Midbrain (tissue), 1 donor: ENCODE measurements at regions not wholly inside any gene's neighbourhood (a gene's known extent, or its start where the extent isn't known, plus 50 kb on each side); places are given as distances from the start of the nearest gene placed in this dataset.

Experiments
- DNase-seq: peaks from one replicate; lab custom pipeline; 2025; lab: John Stamatoyannopoulos, UW

DNA sequence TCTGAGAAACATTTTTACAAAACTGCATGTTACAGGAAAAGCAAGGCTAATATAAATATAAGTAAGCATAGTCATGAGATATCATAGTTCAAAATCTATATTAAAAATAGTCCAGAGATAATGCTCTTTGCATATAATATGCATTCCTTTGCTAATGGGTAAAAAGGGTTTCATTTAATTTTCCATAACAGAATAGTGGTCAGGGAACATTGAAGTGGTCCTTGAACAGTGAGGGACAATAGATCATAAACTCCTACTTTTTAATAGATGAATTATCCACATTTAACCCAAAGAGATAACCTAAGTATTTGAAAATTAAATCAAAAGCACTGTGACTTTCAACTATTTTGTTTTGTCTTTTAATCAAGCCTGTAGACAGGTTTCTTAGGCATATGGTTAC is 243.1 kb upstream of the ADGRB3 start:
- DNase-seq, result no peak

- DNase-seq, result no peak
Observed at GRCh38 chr6:68372991-68373390, 262.1 kb upstream of the ADGRB3 start.

DNA sequence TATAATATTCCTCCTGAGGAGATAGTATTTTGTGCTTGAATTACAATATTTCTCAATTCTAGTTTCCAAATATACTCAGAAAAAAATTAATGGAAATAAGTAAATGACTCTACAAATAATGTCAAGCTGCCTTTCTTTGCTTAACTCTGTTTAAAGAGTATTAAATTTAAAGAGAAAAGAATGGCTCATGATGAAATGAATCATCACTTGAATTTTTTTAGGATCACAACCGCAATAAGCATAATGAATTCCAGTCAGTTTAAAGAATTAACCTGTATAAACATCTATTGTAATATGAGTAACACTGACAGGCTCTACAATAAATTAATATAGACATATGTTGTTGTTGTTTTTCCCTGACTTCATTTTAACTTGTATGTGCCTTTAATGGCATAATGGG is 266.2 kb upstream of the ADGRB3 start:
- DNase-seq, result no peak

GRCh38 chr6:68364271-68364805 is 270.7 kb upstream of the ADGRB3 start:
- DNase-seq, result no peak

DNA sequence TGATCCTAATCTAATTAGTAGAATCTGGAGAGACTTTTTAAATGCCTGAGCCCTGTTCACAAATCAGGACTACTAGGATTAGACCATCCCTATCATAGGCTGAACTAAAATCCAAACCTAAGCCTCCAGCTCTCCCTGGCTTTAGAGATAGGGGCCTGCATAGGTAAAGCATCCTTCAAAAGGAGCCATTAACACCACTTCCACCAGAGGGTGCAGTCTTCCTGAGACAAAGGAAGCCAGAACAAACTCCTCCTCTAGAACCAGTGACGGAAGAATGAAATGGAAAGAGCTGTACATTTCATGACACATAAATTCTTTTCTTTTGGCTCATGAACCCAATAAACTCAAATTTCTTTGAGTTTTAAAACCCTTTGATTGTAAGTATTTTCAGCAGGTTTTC is 291.2 kb upstream of the ADGRB3 start:
- DNase-seq, result peak; percentile 10

GRCh38 chr6:68342286-68342685 is 292.8 kb upstream of the ADGRB3 start:
- DNase-seq, result no peak

- no peak for DNase-seq
Observed at GRCh38 chr6:68339488-68340131, 295.5 kb upstream of the ADGRB3 start.

DNA sequence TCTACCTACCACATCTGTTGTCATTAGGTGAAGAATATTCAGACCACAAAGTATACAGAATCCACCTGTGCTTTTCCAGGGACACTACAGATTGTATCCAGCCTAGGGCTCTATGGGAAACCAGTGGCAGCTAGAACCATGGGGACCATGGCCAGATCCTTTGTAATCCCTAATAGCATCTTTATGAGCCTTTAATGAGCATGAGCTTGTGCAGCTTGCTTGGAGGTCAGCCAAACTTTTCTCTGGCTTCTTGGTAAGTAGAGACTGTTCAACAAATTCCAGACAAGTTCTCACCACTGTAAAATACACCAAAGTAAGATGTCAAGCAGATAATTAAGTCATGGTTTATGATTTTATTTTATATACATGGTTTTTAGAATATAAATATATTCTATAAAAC is 301.6 kb upstream of the ADGRB3 start:
- DNase-seq, result no peak

DNA sequence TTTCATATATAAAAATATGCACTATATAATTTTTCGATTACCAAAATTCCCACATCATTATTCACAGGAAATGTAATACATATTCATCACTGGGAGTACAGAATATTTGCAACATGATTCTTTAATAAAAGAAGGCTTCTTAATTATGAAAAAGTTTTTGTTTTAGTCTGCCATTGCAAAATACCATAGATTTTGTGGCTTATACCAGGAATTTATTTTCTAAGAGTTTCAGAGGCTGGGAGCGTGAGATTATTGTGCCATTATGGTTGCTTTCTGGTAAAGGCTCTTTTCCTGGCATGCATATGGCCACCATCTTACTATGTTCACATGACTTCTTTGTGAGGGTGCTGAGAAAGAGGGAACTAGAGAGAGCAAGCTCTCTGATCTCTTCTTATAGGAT is 306.9 kb upstream of the ADGRB3 start:
- no peak for DNase-seq

- DNase-seq, result no peak
Observed at GRCh38 chr6:68326762-68327161, 308.3 kb upstream of the ADGRB3 start.

DNA sequence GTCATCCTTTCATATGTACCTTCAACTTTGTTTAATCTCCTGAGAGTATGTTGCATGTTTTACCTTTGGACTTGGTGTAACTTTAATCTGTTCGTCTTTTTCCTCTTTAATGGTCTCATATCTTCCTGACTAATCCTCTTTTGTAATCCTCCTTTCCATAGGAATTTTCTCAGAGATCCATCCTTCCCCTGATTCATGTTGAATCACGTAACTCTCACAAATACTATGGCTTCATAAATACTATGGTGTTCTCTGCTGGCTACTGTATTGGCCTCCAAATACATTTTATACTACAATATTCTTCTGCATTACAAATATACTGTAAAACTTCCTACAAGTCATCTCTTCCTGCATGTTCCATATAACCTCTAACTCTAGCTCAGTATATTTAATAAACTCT is 317.7 kb upstream of the ADGRB3 start:
- DNase-seq, result no peak

- DNase-seq, result no peak
Observed at GRCh38 chr6:68313911-68314310, 321.2 kb upstream of the ADGRB3 start.

DNA sequence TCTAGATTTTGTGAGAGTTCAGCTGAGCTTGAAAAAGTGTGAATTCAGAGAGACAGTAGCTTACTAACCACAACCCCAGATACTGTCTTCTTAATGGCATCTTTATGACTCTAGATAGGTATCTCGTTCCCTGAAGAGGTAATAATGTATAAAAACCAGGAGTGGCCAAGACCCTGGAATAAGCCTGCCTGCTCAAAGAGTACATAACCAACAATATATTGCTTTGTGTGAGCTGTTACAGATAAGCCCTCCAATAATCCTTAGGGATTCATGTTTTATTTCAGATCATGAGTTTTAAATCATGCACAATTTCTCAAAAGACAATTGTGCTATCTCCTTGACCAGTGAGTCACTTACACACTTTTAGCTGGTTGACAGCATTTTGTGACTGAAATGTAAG is 327.8 kb upstream of the ADGRB3 start:
- no peak for DNase-seq

DNA sequence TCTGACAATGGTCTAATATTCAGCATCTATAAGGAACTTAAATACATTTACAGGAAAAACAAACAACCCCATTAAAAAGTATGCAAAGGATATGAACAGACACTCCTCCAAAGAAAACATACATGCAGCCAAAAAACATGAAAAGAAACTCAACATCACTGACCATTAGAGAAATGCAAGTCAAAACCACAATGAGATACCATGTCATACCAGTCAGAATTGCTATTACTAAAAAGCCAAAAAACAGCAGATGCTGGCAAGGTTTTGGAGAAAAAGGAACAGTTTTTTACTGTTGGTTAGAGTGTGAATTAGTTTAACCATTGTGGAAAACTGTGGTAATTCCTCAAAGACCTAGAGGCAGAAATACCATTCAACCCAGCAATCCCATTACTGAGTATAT is 339.0 kb upstream of the ADGRB3 start:
- no peak for DNase-seq

- no peak for DNase-seq
Observed at GRCh38 chr6:68282646-68283045, 352.4 kb upstream of the ADGRB3 start.

- no peak for DNase-seq
Observed at GRCh38 chr6:68279793-68280557, 355.1 kb upstream of the ADGRB3 start.

- no peak for DNase-seq
Observed at GRCh38 chr6:68273297-68273696, 361.8 kb upstream of the ADGRB3 start.

DNA sequence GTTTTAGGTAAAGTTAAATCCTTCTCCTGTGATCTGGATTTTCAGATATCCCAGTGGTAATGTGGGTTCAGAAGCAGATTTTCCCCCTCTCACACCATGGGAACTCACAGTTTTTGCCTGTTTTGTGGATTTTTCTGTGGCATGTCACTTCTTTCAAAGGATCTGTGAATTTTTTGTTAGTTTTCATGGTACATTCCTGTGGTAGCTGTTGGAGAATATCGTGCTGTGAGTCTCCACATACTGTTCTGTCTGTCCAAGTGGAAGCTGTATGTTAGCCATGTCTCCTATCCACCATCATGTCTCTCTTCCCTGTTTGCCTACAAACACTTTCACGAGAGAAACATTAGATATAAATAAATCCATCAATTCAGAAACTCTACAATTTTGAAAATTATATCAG is 378.7 kb upstream of the ADGRB3 start:
- DNase-seq, result no peak

GRCh38 chr6:68252632-68253031 is 382.4 kb upstream of the ADGRB3 start:
- no peak for DNase-seq

- no peak for DNase-seq
Observed at GRCh38 chr6:68247782-68248181, 387.3 kb upstream of the ADGRB3 start.

- DNase-seq, result no peak
Observed at GRCh38 chr6:68240726-68241125, 394.4 kb upstream of the ADGRB3 start.

DNA sequence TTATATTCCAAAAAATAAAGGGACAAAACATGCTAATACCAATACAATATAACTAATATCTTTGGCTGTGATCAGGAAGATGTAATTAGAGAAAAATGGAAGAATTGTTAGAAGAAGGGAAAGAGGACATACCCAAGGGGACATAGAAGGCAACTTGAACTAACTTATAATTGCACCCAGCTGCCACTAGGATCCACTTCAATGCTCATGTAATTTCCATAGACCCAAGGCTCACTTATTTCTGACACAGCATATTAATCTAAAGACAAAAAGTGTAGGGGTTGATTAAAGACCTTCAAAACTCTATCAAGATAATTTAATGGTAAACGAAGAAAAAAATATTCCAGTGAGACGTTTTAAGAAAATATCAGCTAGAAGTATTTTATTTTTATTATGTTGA is 396.0 kb upstream of the ADGRB3 start:
- DNase-seq, result no peak

DNA sequence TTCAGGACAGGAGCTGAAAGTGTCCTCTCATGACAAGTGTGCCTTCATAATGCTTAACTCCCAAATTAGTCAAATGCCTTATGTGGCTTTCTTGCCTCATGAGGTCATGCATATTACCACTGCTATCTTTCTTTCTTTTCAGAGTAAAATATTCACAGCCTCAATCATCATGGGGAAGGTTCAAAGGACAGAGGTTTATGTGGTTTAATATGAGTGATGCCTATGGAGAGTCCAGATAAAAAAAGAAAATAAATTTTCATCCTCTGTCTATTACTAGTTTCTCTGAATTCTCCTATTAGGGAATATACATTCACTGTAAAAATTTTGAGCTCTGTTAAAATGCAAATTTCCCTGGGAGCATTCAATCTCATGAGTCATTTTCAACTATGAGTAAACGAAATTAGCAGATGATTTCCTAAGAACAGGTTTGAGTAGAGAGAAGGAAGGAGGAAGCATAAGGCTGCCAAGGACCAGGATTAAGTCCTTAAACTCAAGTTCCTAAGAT is 396.9 kb upstream of the ADGRB3 start:
- DNase-seq, result no peak
